ENCODE measurements at regions not wholly inside any gene's neighbourhood (a gene's known extent, or its start where the extent isn't known, plus 50 kb on each side); places are given as distances from the start of the nearest gene placed in this dataset.

- TF ChIP-seq GATA3 (IDR thresholded peaks at IDR 0.05; ENCODE audit: low read depth, low read length) = no peak
- no peak for TF ChIP-seq GATA2 (IDR thresholded peaks at IDR 0.05; ENCODE audit: low read depth, low read length)
Observed at GRCh38 chr15:70435872-70436271, 327.5 kb downstream of the UACA start.

GRCh38 chr15:70435369-70435768 is 328.0 kb downstream of the UACA start:
- TF ChIP-seq GATA3 (IDR thresholded peaks at IDR 0.05; ENCODE audit: low read depth, low read length) = no peak
- no peak for TF ChIP-seq GATA2 (IDR thresholded peaks at IDR 0.05; ENCODE audit: low read depth, low read length)

GRCh38 chr15:70433586-70434324 is 329.6 kb downstream of the UACA start:
- TF ChIP-seq GATA2 (IDR thresholded peaks at IDR 0.05; ENCODE audit: low read depth, low read length) = no peak
- no peak for TF ChIP-seq GATA3 (IDR thresholded peaks at IDR 0.05; ENCODE audit: low read depth, low read length)

- TF ChIP-seq GATA3 (IDR thresholded peaks at IDR 0.05; ENCODE audit: low read depth, low read length) (no peak), GATA2 (IDR thresholded peaks at IDR 0.05; ENCODE audit: low read depth, low read length) (no peak)
Observed at GRCh38 chr15:70432924-70433495, 330.3 kb downstream of the UACA start.

- TF ChIP-seq GATA3 (IDR thresholded peaks at IDR 0.05; ENCODE audit: low read depth, low read length) (no peak), GATA2 (IDR thresholded peaks at IDR 0.05; ENCODE audit: low read depth, low read length) (no peak)
Observed at GRCh38 chr15:70431854-70432253, 331.5 kb downstream of the UACA start.

- TF ChIP-seq GATA3 (IDR thresholded peaks at IDR 0.05; ENCODE audit: low read depth, low read length) (no peak), GATA2 (IDR thresholded peaks at IDR 0.05; ENCODE audit: low read depth, low read length) (no peak)
Observed at GRCh38 chr15:70430069-70430468, 332.4 kb upstream of the TLE3 start.

GRCh38 chr15:70429056-70429722 is 331.5 kb upstream of the TLE3 start:
- TF ChIP-seq GATA2 (IDR thresholded peaks at IDR 0.05; ENCODE audit: low read depth, low read length) = no peak
- TF ChIP-seq GATA3 (IDR thresholded peaks at IDR 0.05; ENCODE audit: low read depth, low read length) = no peak

GRCh38 chr15:70428211-70428822 is 330.6 kb upstream of the TLE3 start:
- TF ChIP-seq GATA3 (IDR thresholded peaks at IDR 0.05; ENCODE audit: low read depth, low read length) (no peak), GATA2 (IDR thresholded peaks at IDR 0.05; ENCODE audit: low read depth, low read length) (no peak)

GRCh38 chr15:70427167-70428120 is 329.7 kb upstream of the TLE3 start:
- TF ChIP-seq GATA2 (IDR thresholded peaks at IDR 0.05; ENCODE audit: low read depth, low read length) (no peak), GATA3 (IDR thresholded peaks at IDR 0.05; ENCODE audit: low read depth, low read length) (no peak)

GRCh38 chr15:70426096-70426821 is 328.5 kb upstream of the TLE3 start:
- no peak for TF ChIP-seq GATA3 (IDR thresholded peaks at IDR 0.05; ENCODE audit: low read depth, low read length)
- TF ChIP-seq GATA2 (IDR thresholded peaks at IDR 0.05; ENCODE audit: low read depth, low read length) = no peak

GRCh38 chr15:70424937-70425411 is 327.3 kb upstream of the TLE3 start:
- no peak for TF ChIP-seq GATA2 (IDR thresholded peaks at IDR 0.05; ENCODE audit: low read depth, low read length)
- TF ChIP-seq GATA3 (IDR thresholded peaks at IDR 0.05; ENCODE audit: low read depth, low read length) = no peak

GRCh38 chr15:70423267-70423666 is 325.6 kb upstream of the TLE3 start:
- TF ChIP-seq GATA2 (IDR thresholded peaks at IDR 0.05; ENCODE audit: low read depth, low read length) (no peak), GATA3 (IDR thresholded peaks at IDR 0.05; ENCODE audit: low read depth, low read length) (no peak)

GRCh38 chr15:70422342-70422741 is 324.6 kb upstream of the TLE3 start:
- no peak for TF ChIP-seq GATA2 (IDR thresholded peaks at IDR 0.05; ENCODE audit: low read depth, low read length)
- no peak for TF ChIP-seq GATA3 (IDR thresholded peaks at IDR 0.05; ENCODE audit: low read depth, low read length)
